OCI-LY7 (cell line): ENCODE measurements at regions not wholly inside any gene's neighbourhood (a gene's known extent, or its start where the extent isn't known, plus 50 kb on each side); places are given as distances from the start of the nearest gene placed in this dataset.

Experiments used
- BruUV-seq: library from RNA; stranded (reverse); fragments of 400-500 nt; replicated peaks from 2 replicates; lab custom pipeline; 2021; lab: Mats Ljungman, UMichigan
- CTCF ChIA-PET: fragments of 300-600 bp; sonication (Branson Sonifier 250); formaldehyde crosslinking; loops from one replicate; lab custom pipeline; 2022; ENCODE audit warnings: antibody characterized with exemption; ENCODE audit not compliant: unreplicated experiment; lab: Charles Lee
- POLR2A ChIA-PET: fragments of 300-600 bp; sonication (Branson Sonifier 250); formaldehyde crosslinking; loops from one replicate; lab custom pipeline; 2022; ENCODE audit warnings: antibody characterized with exemption; lab: Charles Lee
- DNase-seq: peaks from one replicate; pipeline ENCODE4 v3.0.0-alpha.2; 2015; ENCODE audit warnings: low spot score
- H2AFZ ChIP-seq: fragments of 200-600 bp; sonication (generic), shearing (Covaris generic); 2 replicates; pipeline ENCODE4 v1.6.1; 2014; ENCODE audit warnings: mild to moderate bottlenecking, antibody characterized with exemption, low read length, moderate library complexity
- H3K27ac ChIP-seq: fragments of 200-600 bp; sonication (generic); 2 replicates; pipeline ENCODE4 v1.5.1; 2014; ENCODE audit warnings: mixed run types, low read depth, mild to moderate bottlenecking, moderate library complexity, low read length, inconsistent platforms; ENCODE audit not compliant: poor library complexity, severe bottlenecking
- H3K36me3 ChIP-seq: fragments of 200-600 bp; sonication (generic); 2 replicates; pipeline ENCODE4 v1.6.1; 2014; ENCODE audit warnings: mild to moderate bottlenecking, antibody characterized with exemption, low read length, moderate library complexity, mixed read lengths; ENCODE audit not compliant: insufficient read depth
- H3K4me1 ChIP-seq: fragments of 200-600 bp; sonication (generic); 2 replicates; pipeline ENCODE4 v1.5.1; 2014; ENCODE audit warnings: mild to moderate bottlenecking, low read length; ENCODE audit not compliant: insufficient read depth, poor library complexity, severe bottlenecking
- H3K4me2 ChIP-seq: fragments of 200-600 bp; sonication (generic); 2 replicates; pipeline ENCODE4 v1.6.1; 2014; ENCODE audit warnings: mild to moderate bottlenecking, low read length
- H3K4me3 ChIP-seq: fragments of 200-600 bp; sonication (generic); 2 replicates; pipeline ENCODE4 v1.5.1; 2014; ENCODE audit warnings: mild to moderate bottlenecking, low read depth, low read length; ENCODE audit not compliant: poor library complexity, severe bottlenecking
- H3K79me2 ChIP-seq: fragments of 200-600 bp; sonication (generic); 2 replicates; pipeline ENCODE4 v1.6.1; 2016; ENCODE audit warnings: low read depth, mild to moderate bottlenecking, low read length, moderate library complexity, mixed read lengths; ENCODE audit not compliant: insufficient read depth
- H3K9me2 ChIP-seq: fragments of 200-600 bp; sonication (generic); 2 replicates; pipeline ENCODE4 v1.6.1; 2016; ENCODE audit warnings: mild to moderate bottlenecking, low read length, mixed read lengths; ENCODE audit not compliant: insufficient read depth
- H3K9me3 ChIP-seq: fragments of 200-600 bp; sonication (generic); 2 replicates; pipeline ENCODE4 v1.6.1; 2014; ENCODE audit warnings: mild to moderate bottlenecking, mixed run types, low read length, mixed read lengths
- H4K20me1 ChIP-seq: fragments of 200-600 bp; sonication (generic); 2 replicates; pipeline ENCODE4 v1.6.1; 2014; ENCODE audit warnings: mild to moderate bottlenecking, antibody characterized with exemption, low read length, moderate library complexity, mixed read lengths; ENCODE audit not compliant: insufficient read depth
- EZH2phosphoT487 ChIP-seq: fragments of 200-600 bp; sonication (generic); IDR thresholded peaks from 2 replicates; pipeline ENCODE4 v1.6.1; 2018; ENCODE audit warnings: low read depth, borderline replicate concordance, mild to moderate bottlenecking, mixed run types, antibody characterized with exemption, low read length, moderate library complexity, mixed read lengths
- intact Hi-C: fragments of 100-400 bp; cut with micrococcal nuclease; formaldehyde crosslinking; loops from one replicate; pipeline ENCODE4 v1.10.0; 2022; ENCODE audit not compliant: unreplicated experiment
- TF ChIP-seq, protein P1 (sequence below): fragments of 200-600 bp; sonication (generic); conservative IDR thresholded peaks from 2 replicates; pipeline ENCODE4 v1.5.1; 2014; ENCODE audit warnings: mild to moderate bottlenecking, antibody characterized with exemption, low read length, moderate library complexity, mixed read lengths

- no peak overlapping the region for H3K27ac ChIP-seq
- no peak overlapping the region for H3K4me2 ChIP-seq
- no peaks in the 10 kb centered on the region for H3K36me3 ChIP-seq
- H3K9me3 ChIP-seq: no peaks in the 10 kb centered on the region
- H3K79me2 ChIP-seq: no peaks in the 10 kb centered on the region
- no peak overlapping the region for H3K4me3 ChIP-seq
- no peaks in the 10 kb centered on the region for H3K9me2 ChIP-seq
- no TSS peak for BruUV-seq
- ChIA-PET CTCF (no interaction called here), POLR2A (no interaction called here)
- no peak for DNase-seq
- intact Hi-C loops: no loop called here
- no peak overlapping the region for H2AFZ ChIP-seq
- TF ChIP-seq EZH2phosphoT487: no peak
- TF ChIP-seq, protein P1, sequence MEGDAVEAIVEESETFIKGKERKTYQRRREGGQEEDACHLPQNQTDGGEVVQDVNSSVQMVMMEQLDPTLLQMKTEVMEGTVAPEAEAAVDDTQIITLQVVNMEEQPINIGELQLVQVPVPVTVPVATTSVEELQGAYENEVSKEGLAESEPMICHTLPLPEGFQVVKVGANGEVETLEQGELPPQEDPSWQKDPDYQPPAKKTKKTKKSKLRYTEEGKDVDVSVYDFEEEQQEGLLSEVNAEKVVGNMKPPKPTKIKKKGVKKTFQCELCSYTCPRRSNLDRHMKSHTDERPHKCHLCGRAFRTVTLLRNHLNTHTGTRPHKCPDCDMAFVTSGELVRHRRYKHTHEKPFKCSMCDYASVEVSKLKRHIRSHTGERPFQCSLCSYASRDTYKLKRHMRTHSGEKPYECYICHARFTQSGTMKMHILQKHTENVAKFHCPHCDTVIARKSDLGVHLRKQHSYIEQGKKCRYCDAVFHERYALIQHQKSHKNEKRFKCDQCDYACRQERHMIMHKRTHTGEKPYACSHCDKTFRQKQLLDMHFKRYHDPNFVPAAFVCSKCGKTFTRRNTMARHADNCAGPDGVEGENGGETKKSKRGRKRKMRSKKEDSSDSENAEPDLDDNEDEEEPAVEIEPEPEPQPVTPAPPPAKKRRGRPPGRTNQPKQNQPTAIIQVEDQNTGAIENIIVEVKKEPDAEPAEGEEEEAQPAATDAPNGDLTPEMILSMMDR: no peak
- H3K4me1 ChIP-seq: no peaks in the 10 kb centered on the region
- no peaks in the 10 kb centered on the region for H4K20me1 ChIP-seq
Observed at GRCh38 chr2:189328848-189329245, 112.4 kb upstream of the WDR75 start.

DNA sequence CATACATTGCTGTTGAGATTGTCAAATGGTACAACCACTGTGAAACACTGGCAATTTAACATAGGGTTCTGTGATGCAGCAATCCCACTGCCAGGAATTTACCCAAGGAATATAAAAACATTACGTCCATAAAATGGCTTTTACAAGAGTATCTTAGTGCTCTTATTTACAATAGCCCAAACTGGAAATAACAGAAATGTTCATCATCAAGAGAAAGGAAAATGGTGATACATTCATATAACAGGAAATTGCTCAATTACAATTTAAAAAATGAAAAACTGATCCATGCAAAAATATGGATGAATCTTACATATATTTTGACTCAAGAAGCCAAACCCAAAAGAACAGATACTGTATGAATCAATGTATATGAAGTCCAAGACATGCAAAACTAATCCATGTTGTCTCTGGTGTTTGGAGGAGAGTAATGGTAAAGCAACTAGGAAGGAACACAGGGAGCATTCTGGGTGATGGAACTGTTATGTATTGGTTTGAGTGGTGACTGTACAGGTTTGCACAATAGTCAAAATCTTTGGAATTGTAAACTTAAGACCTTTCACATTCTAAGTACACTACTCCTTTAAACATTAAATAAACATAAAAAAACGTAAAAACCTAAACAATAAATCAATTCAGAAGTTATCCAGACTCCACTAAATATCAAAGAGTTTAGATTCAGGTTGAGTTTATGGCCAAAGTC is 104.8 kb upstream of the WDR75 start:
- POLR2A ChIA-PET: no interaction called here
- Histone ChIP-seq H3K9me3 (no peaks in the 10 kb centered on the region), H3K4me3 (no peak overlapping the region), H3K36me3 (no peaks in the 10 kb centered on the region), H3K4me1 (no peaks in the 10 kb centered on the region), H2AFZ (no peak overlapping the region), H3K4me2 (no peak overlapping the region), H3K27ac (no peak overlapping the region), H3K9me2 (no peaks in the 10 kb centered on the region), H3K79me2 (no peaks in the 10 kb centered on the region), H4K20me1 (no peaks in the 10 kb centered on the region)
- no peak for DNase-seq
- TF ChIP-seq EZH2phosphoT487: no peak
- TF ChIP-seq, protein P1: no peak
- BruUV-seq: no TSS peak
- intact Hi-C loops: no loop called here
- CTCF ChIA-PET: no interaction called here

- H3K27ac ChIP-seq: no peak overlapping the region
- no peak overlapping the region for H2AFZ ChIP-seq
- no peaks in the 10 kb centered on the region for H3K9me3 ChIP-seq
- DNase-seq: no peak
- H3K36me3 ChIP-seq: no peaks in the 10 kb centered on the region
- no peak overlapping the region for H3K4me2 ChIP-seq
- intact Hi-C loops: no loop called here
- POLR2A ChIA-PET: no interaction called here
- TF ChIP-seq EZH2phosphoT487: no peak
- TF ChIP-seq, protein P1: no peak
- H4K20me1 ChIP-seq: no peaks in the 10 kb centered on the region
- no TSS peak for BruUV-seq
- H3K4me3 ChIP-seq: no peak overlapping the region
- no peaks in the 10 kb centered on the region for H3K9me2 ChIP-seq
- no peaks in the 10 kb centered on the region for H3K79me2 ChIP-seq
- CTCF ChIA-PET: no interaction called here
- no peaks in the 10 kb centered on the region for H3K4me1 ChIP-seq
Observed at GRCh38 chr2:189337656-189338055, 103.6 kb upstream of the WDR75 start.
